Activated CD8-positive, alpha-beta T cell treated with anti-CD3 and anti-CD28 coated beads for 36 hours (primary cell): ENCODE measurements at regions not wholly inside any gene's neighbourhood (a gene's known extent, or its start where the extent isn't known, plus 50 kb on each side); places are given as distances from the start of the nearest gene placed in this dataset.

Experiments
- ATAC-seq: fragments of 200-7000 bp; cut with Tn5 transposase; one replicate; pipeline ENCODE4 v1.10.0; 2021; ENCODE audit warnings: mild to moderate bottlenecking, moderate library complexity
- CTCF ChIA-PET: fragments of 350-600 bp; sonication (Branson Sonifier 250); formaldehyde crosslinking; loops from one replicate; lab custom pipeline; 2021; ENCODE audit warnings: antibody characterized with exemption; lab: Charles Lee
- POLR2A ChIA-PET: fragments of 350-600 bp; sonication (Branson Sonifier 250); formaldehyde crosslinking; loops from one replicate; lab custom pipeline; 2021; ENCODE audit warnings: antibody characterized with exemption; lab: Charles Lee
- DNase-seq: peaks from one replicate; pipeline ENCODE4 v3.0.0-alpha.2; 2020
- H3K27ac Mint-ChIP-seq: one replicate; pipeline ENCODE4 v1.8.0; 2021; ENCODE audit warnings: mild to moderate bottlenecking, mixed read lengths
- H3K27me3 Mint-ChIP-seq: one replicate; pipeline ENCODE4 v1.8.0; 2021; ENCODE audit warnings: mixed read lengths
- H3K36me3 Mint-ChIP-seq: one replicate; pipeline ENCODE4 v1.8.0; 2021; ENCODE audit warnings: low read depth, mixed read lengths
- H3K4me1 Mint-ChIP-seq: one replicate; pipeline ENCODE4 v1.8.0; 2021; ENCODE audit warnings: low read depth, mixed read lengths
- H3K4me3 Mint-ChIP-seq: one replicate; pipeline ENCODE4 v1.8.0; 2021; ENCODE audit warnings: mild to moderate bottlenecking, moderate library complexity, mixed read lengths
- H3K9me3 Mint-ChIP-seq: one replicate; pipeline ENCODE4 v1.8.0; 2021; ENCODE audit warnings: mixed read lengths
- intact Hi-C: fragments of 100-400 bp; cut with micrococcal nuclease; formaldehyde crosslinking; loops from one replicate; pipeline ENCODE4 v1.10.0; 2022
- TF ChIP-seq, protein P1 (sequence below): fragments of 200-600 bp; IDR thresholded peaks from one replicate; pipeline ENCODE4 v1.8.0; 2022; ENCODE audit warnings: antibody characterized with exemption, mild to moderate bottlenecking

DNA sequence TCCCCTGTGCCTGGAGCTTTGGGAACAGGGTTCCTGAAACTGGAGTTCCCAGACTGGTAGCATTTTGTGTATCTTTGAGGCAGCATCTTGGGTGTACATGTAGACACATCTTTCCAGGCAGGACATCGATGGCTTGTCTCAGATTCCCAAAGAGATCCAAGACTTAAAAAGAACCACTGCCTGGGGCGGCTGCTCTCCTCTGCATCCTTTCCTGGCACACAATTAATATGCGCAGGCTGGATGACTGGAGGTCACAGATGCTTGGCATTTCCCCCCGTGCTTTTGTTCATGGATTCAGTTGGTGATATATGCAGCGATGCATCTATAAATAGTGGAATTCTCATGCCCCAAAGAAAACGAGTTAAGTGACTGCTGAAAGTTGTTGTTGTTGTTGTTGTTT, 80.5 kb downstream of the CLDN34 start:
- POLR2A ChIA-PET: no interaction called here
- intact Hi-C loops: no loop called here
- Mint-ChIP-seq H3K27me3 (no peaks in the 10 kb centered on the region), H3K4me3 (no peak overlapping the region), H3K9me3 (no peaks in the 10 kb centered on the region), H3K27ac (no peak overlapping the region), H3K4me1 (peaks cover 13% of the 10 kb centered on the region), H3K36me3 (no peaks in the 10 kb centered on the region)
- CTCF ChIA-PET: no interaction called here
- ATAC-seq (no peak), DNase-seq (no peak)
- TF ChIP-seq, protein P1, sequence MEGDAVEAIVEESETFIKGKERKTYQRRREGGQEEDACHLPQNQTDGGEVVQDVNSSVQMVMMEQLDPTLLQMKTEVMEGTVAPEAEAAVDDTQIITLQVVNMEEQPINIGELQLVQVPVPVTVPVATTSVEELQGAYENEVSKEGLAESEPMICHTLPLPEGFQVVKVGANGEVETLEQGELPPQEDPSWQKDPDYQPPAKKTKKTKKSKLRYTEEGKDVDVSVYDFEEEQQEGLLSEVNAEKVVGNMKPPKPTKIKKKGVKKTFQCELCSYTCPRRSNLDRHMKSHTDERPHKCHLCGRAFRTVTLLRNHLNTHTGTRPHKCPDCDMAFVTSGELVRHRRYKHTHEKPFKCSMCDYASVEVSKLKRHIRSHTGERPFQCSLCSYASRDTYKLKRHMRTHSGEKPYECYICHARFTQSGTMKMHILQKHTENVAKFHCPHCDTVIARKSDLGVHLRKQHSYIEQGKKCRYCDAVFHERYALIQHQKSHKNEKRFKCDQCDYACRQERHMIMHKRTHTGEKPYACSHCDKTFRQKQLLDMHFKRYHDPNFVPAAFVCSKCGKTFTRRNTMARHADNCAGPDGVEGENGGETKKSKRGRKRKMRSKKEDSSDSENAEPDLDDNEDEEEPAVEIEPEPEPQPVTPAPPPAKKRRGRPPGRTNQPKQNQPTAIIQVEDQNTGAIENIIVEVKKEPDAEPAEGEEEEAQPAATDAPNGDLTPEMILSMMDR: no peak

- H3K4me1 Mint-ChIP-seq: peaks cover 13% of the 10 kb centered on the region
- no peaks in the 10 kb centered on the region for H3K27me3 Mint-ChIP-seq
- intact Hi-C loops: no loop called here
- no peaks in the 10 kb centered on the region for H3K36me3 Mint-ChIP-seq
- ChIA-PET CTCF (no interaction called here), POLR2A (no interaction called here)
- DNase-seq (no peak), ATAC-seq (no peak)
- H3K9me3 Mint-ChIP-seq: no peaks in the 10 kb centered on the region
- H3K27ac Mint-ChIP-seq: no peak overlapping the region
- TF ChIP-seq, protein P1: no peak
- H3K4me3 Mint-ChIP-seq: no peak overlapping the region
Observed at GRCh38 chrX:10048076-10048475, 80.9 kb downstream of the CLDN34 start.

DNA sequence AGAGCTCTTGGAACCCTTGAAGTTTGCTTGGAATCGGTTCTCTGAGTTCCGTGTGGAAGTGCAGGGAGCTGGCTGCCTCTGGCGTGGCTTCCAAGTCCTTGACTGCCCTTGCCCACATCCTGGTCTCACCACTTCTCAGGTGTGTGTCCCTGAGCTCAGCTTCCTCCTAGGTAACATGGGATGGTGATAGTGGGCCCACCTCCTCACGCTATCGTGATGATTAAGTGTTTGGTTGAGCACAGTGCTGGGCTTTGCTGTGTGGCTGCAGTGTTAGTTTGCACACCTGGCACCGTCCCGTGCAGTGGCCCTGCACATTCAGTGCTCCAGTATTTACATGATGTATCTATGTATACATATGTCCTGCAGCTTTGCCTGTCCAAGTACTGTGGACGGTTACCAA, 81.5 kb downstream of the CLDN34 start:
- DNase-seq: no peak
- Mint-ChIP-seq H3K27me3 (no peaks in the 10 kb centered on the region), H3K27ac (no peak overlapping the region), H3K4me1 (peaks cover 13% of the 10 kb centered on the region), H3K36me3 (no peaks in the 10 kb centered on the region), H3K4me3 (no peak overlapping the region), H3K9me3 (no peaks in the 10 kb centered on the region)
- ATAC-seq: no peak
- ChIA-PET CTCF (interaction anchor here (1.2 kb wide), 1 partner anchor 69 kb away, joined by 3 read pairs; no protein-coding TSS in a partner anchor), POLR2A (no interaction called here)
- intact Hi-C loops: no loop called here
- TF ChIP-seq, protein P1: no peak

DNA sequence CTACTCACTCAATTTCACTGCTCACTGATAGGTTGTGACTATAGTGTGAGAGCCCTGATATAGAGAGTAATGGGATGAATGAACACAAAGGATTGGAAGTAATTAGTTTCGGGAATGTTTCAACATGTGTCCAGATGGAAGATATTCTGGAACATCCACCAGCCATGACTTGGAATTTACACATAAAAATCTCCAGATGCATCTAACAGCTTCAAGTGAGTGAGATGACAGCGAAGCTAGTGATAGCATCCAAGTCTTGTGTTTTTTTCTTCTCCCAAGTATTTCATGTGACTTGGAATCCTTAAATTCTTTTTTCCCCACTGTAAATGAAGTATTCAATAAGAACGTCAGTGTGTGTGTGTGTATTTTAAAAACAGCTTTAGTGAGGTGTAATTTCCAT, 82.1 kb downstream of the CLDN34 start:
- no peak overlapping the region for H3K4me3 Mint-ChIP-seq

GRCh38 chrX:10050481-10050880, 83.3 kb downstream of the CLDN34 start:
- no peak overlapping the region for H3K4me3 Mint-ChIP-seq
- intact Hi-C loops: no loop called here
- H3K36me3 Mint-ChIP-seq: peaks cover 2% of the 10 kb centered on the region
- no peak overlapping the region for H3K27ac Mint-ChIP-seq
- DNase-seq (no peak), ATAC-seq (no peak)
- POLR2A ChIA-PET: no interaction called here
- peaks cover 13% of the 10 kb centered on the region for H3K4me1 Mint-ChIP-seq
- CTCF ChIA-PET: no interaction called here
- no peaks in the 10 kb centered on the region for H3K27me3 Mint-ChIP-seq
- TF ChIP-seq, protein P1: no peak
- no peaks in the 10 kb centered on the region for H3K9me3 Mint-ChIP-seq

More for the DNA sequence above, 82.1 kb downstream of the CLDN34 start:
- no peaks in the 10 kb centered on the region for H3K9me3 Mint-ChIP-seq
- DNase-seq (no peak), ATAC-seq (no peak)
- intact Hi-C loops: no loop called here
- no peaks in the 10 kb centered on the region for H3K27me3 Mint-ChIP-seq
- no peak overlapping the region for H3K27ac Mint-ChIP-seq
- POLR2A ChIA-PET: no interaction called here
- no peaks in the 10 kb centered on the region for H3K36me3 Mint-ChIP-seq
- CTCF ChIA-PET: interaction anchor here (1.2 kb wide), 1 partner anchor 69 kb away, joined by 3 read pairs; no protein-coding TSS in a partner anchor
- TF ChIP-seq, protein P1: no peak
- H3K4me1 Mint-ChIP-seq: peaks cover 13% of the 10 kb centered on the region
